GM12891 (cell line): ENCODE measurements at regions not wholly inside any gene's neighbourhood (a gene's known extent, or its start where the extent isn't known, plus 50 kb on each side); places are given as distances from the start of the nearest gene placed in this dataset.

Experiments
- DNase-seq: peaks from one replicate; pipeline ENCODE4 v3.0.0; 2011; ENCODE audit warnings: low spot score; ENCODE audit not compliant: insufficient read length
- FAIRE-seq: peaks from 2 replicates; lab custom pipeline; 2011; peaks lifted over from hg19 to GRCh38; lab: Jason Lieb, UNC
- PAX5 ChIP-seq: IDR thresholded peaks from 2 replicates; pipeline ENCODE4 v1.6.1; 2011; ENCODE audit warnings: low read length, moderate library complexity, mild to moderate bottlenecking; ENCODE audit not compliant: insufficient read depth, severe bottlenecking
- POLR2A ChIP-seq: IDR thresholded peaks from 2 replicates; pipeline ENCODE4 v1.6.1; 2011; ENCODE audit warnings: low read depth, low read length, control low read depth
- POLR2AphosphoS5 ChIP-seq: IDR thresholded peaks from 2 replicates; pipeline ENCODE4 v1.6.1; 2011; ENCODE audit warnings: low read depth, low read length, control low read depth
- POU2F2 ChIP-seq: IDR thresholded peaks from 2 replicates; pipeline ENCODE4 v1.6.1; 2011; ENCODE audit warnings: low read depth, mild to moderate bottlenecking, control low read depth, low read length, moderate library complexity
- SPI1 ChIP-seq: IDR thresholded peaks from 2 replicates; pipeline ENCODE4 v1.6.1; 2011; ENCODE audit warnings: low read depth, low read length, control low read depth
- TAF1 ChIP-seq: IDR thresholded peaks from 2 replicates; pipeline ENCODE4 v1.6.1; 2011; ENCODE audit warnings: low read depth, low read length, control low read depth

- TF ChIP-seq SPI1, result no peak
- TF ChIP-seq PAX5, result no peak
- no peak for TF ChIP-seq POLR2A
- no peak for TF ChIP-seq POU2F2
- TF ChIP-seq POLR2AphosphoS5, result no peak
- no peak for TF ChIP-seq TAF1
- no peak for DNase-seq
- no peak for FAIRE-seq
Measured at GRCh38 chr20:24378661-24379483, 90.6 kb upstream of the SYNDIG1 start.

GRCh38 chr20:24376311-24377099 lies 92.9 kb upstream of the SYNDIG1 start:
- FAIRE-seq (no peak), DNase-seq (no peak)
- TF ChIP-seq POLR2AphosphoS5 (no peak), TAF1 (no peak), POLR2A (no peak), SPI1 (no peak), POU2F2 (no peak), PAX5 (no peak)

GRCh38 chr20:24373372-24373771 lies 96.1 kb upstream of the SYNDIG1 start:
- DNase-seq (no peak), FAIRE-seq (no peak)
- TF ChIP-seq POLR2A, result no peak
- no peak for TF ChIP-seq PAX5
- TF ChIP-seq SPI1, result no peak
- no peak for TF ChIP-seq TAF1
- TF ChIP-seq POU2F2, result no peak
- TF ChIP-seq POLR2AphosphoS5, result no peak

GRCh38 chr20:24370911-24371695 lies 98.3 kb upstream of the SYNDIG1 start:
- no peak for TF ChIP-seq POLR2A
- no peak for TF ChIP-seq POLR2AphosphoS5
- no peak for TF ChIP-seq PAX5
- TF ChIP-seq POU2F2, result no peak
- no peak for TF ChIP-seq SPI1
- TF ChIP-seq TAF1, result no peak
- FAIRE-seq (no peak), DNase-seq (no peak)

- no peak for FAIRE-seq
- DNase-seq, result no peak
- TF ChIP-seq POLR2AphosphoS5 (no peak), POU2F2 (no peak), POLR2A (no peak), PAX5 (no peak), SPI1 (no peak), TAF1 (no peak)
Measured at GRCh38 chr20:24370249-24370648, 99.2 kb upstream of the SYNDIG1 start.

- TF ChIP-seq POLR2A (no peak), POLR2AphosphoS5 (no peak), PAX5 (no peak), TAF1 (no peak), SPI1 (no peak), POU2F2 (no peak)
- FAIRE-seq, result no peak
- no peak for DNase-seq
Measured at GRCh38 chr20:24368253-24368652, 101.2 kb upstream of the SYNDIG1 start.

- no peak for TF ChIP-seq PAX5
- TF ChIP-seq POLR2AphosphoS5, result no peak
- no peak for TF ChIP-seq POU2F2
- TF ChIP-seq SPI1, result no peak
- no peak for TF ChIP-seq POLR2A
- TF ChIP-seq TAF1, result no peak
- FAIRE-seq, result no peak
- DNase-seq, result no peak
Measured at GRCh38 chr20:24366336-24367004, 103.0 kb upstream of the SYNDIG1 start.

GRCh38 chr20:24365670-24366069 lies 103.8 kb upstream of the SYNDIG1 start:
- DNase-seq (no peak), FAIRE-seq (no peak)
- TF ChIP-seq POLR2AphosphoS5 (no peak), POLR2A (no peak)
